Ishikawa (cell line): ENCODE measurements at regions not wholly inside any gene's neighbourhood (a gene's known extent, or its start where the extent isn't known, plus 50 kb on each side); places are given as distances from the start of the nearest gene placed in this dataset.

Source experiments
- CEBPB ChIP-seq: IDR thresholded peaks from 2 replicates; pipeline ENCODE4 v1.6.1; 2012
- EGR1 ChIP-seq: IDR thresholded peaks from 2 replicates; pipeline ENCODE4 v1.6.1; 2012
- EP300 ChIP-seq: IDR thresholded peaks from 2 replicates; pipeline ENCODE4 v1.6.1; 2012; ENCODE audit warnings: borderline replicate concordance
- RAD21 ChIP-seq: IDR thresholded peaks from 2 replicates; pipeline ENCODE4 v1.6.1; 2012; ENCODE audit warnings: low read depth
- TAF1 ChIP-seq: IDR thresholded peaks from 2 replicates; pipeline ENCODE4 v1.6.1; 2012; ENCODE audit warnings: low read depth, mild to moderate bottlenecking
- TEAD4 ChIP-seq: IDR thresholded peaks from 2 replicates; pipeline ENCODE4 v1.6.1; 2012
- TF ChIP-seq, protein P1 (sequence below): IDR thresholded peaks from 2 replicates; pipeline ENCODE4 v1.6.1; 2012
- TF ChIP-seq, protein P2 (sequence below): IDR thresholded peaks from 2 replicates; pipeline ENCODE4 v1.6.1; 2012; ENCODE audit warnings: low read depth, mild to moderate bottlenecking

GRCh38 chr3:102225005-102225404 is 209.8 kb upstream of the ZPLD1 start:
- TF ChIP-seq, protein P1, sequence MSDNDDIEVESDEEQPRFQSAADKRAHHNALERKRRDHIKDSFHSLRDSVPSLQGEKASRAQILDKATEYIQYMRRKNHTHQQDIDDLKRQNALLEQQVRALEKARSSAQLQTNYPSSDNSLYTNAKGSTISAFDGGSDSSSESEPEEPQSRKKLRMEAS: no peak
- no peak for TF ChIP-seq EP300
- no peak for TF ChIP-seq CEBPB
- TF ChIP-seq, protein P2, sequence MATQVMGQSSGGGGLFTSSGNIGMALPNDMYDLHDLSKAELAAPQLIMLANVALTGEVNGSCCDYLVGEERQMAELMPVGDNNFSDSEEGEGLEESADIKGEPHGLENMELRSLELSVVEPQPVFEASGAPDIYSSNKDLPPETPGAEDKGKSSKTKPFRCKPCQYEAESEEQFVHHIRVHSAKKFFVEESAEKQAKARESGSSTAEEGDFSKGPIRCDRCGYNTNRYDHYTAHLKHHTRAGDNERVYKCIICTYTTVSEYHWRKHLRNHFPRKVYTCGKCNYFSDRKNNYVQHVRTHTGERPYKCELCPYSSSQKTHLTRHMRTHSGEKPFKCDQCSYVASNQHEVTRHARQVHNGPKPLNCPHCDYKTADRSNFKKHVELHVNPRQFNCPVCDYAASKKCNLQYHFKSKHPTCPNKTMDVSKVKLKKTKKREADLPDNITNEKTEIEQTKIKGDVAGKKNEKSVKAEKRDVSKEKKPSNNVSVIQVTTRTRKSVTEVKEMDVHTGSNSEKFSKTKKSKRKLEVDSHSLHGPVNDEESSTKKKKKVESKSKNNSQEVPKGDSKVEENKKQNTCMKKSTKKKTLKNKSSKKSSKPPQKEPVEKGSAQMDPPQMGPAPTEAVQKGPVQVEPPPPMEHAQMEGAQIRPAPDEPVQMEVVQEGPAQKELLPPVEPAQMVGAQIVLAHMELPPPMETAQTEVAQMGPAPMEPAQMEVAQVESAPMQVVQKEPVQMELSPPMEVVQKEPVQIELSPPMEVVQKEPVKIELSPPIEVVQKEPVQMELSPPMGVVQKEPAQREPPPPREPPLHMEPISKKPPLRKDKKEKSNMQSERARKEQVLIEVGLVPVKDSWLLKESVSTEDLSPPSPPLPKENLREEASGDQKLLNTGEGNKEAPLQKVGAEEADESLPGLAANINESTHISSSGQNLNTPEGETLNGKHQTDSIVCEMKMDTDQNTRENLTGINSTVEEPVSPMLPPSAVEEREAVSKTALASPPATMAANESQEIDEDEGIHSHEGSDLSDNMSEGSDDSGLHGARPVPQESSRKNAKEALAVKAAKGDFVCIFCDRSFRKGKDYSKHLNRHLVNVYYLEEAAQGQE: no peak
- TF ChIP-seq EGR1: no peak
- TF ChIP-seq RAD21: no peak
- TF ChIP-seq TAF1: no peak
- TF ChIP-seq TEAD4: no peak
